B cell (primary cell): ENCODE measurements at regions not wholly inside any gene's neighbourhood (a gene's known extent, or its start where the extent isn't known, plus 50 kb on each side); places are given as distances from the start of the nearest gene placed in this dataset.

ENCODE experiments used
- ATAC-seq: fragments of 200-7000 bp; cut with Tn5 transposase; one replicate; pipeline ENCODE4 v1.10.0; 2021; ENCODE audit warnings: low read depth, mild to moderate bottlenecking, moderate number of reproducible peaks, moderate library complexity
- CTCF ChIA-PET: fragments of 350-600 bp; sonication (Branson Sonifier 250); formaldehyde crosslinking; loops from one replicate; lab custom pipeline; 2021; ENCODE audit warnings: antibody characterized with exemption, inconsistent platforms; lab: Charles Lee
- POLR2A ChIA-PET: fragments of 350-600 bp; sonication (Branson Sonifier 250); formaldehyde crosslinking; loops from one replicate; lab custom pipeline; 2021; ENCODE audit warnings: antibody characterized with exemption; lab: Charles Lee
- DNase-seq: peaks from one replicate; pipeline ENCODE4 v3.0.0; 2013
- H2AFZ ChIP-seq: 2 replicates; pipeline ENCODE4 v1.6.1; 2012; ENCODE audit warnings: mild to moderate bottlenecking, low read depth, low read length; ENCODE audit not compliant: insufficient read depth, poor library complexity, severe bottlenecking
- H3K27ac ChIP-seq, 2 donors: 1 replicate in 1 of 2; 2 replicates in 1 of 2; pipeline ENCODE4 v1.5.1; 2012 to 2013; ENCODE audit warnings: low read length in 2 of 2, mild to moderate bottlenecking in 2 of 2, moderate library complexity in 1 of 2
- H3K27me3 ChIP-seq, 4 experiments: fragments of 200-600 bp in 1 of 4; sonication (generic) in 1 of 4; replicated peaks in 1 of 4; 1 replicate in 2 of 4; 2 replicates in 2 of 4; pipeline versions ENCODE4 v1.6.1 to v1.7.0; 2013 to 2016; ENCODE audit warnings: low read length in 3 of 4, mild to moderate bottlenecking in 2 of 4, mixed read lengths in 1 of 4, moderate library complexity in 1 of 4; ENCODE audit not compliant: insufficient read depth in 4 of 4, control insufficient read depth in 3 of 4; ENCODE audit errors: control extremely low read depth in 1 of 4
- H3K36me3 ChIP-seq, 2 experiments: replicated peaks in 1 of 2; 1 replicate in 1 of 2; 2 replicates in 1 of 2; pipeline versions ENCODE4 v1.6.1 to v1.7.1; 2013; ENCODE audit warnings: low read length in 1 of 2; ENCODE audit not compliant: insufficient read depth in 2 of 2, control insufficient read depth in 1 of 2; ENCODE audit errors: control extremely low read depth in 1 of 2, extremely low read depth in 1 of 2
- H3K4me1 ChIP-seq, 2 donors: fragments of 200-600 bp in 1 of 2; sonication (generic) in 1 of 2; 1 replicate in 1 of 2; 2 replicates in 1 of 2; pipeline versions ENCODE4 v1.5.1 to v1.6.1; 2013 to 2017; ENCODE audit warnings: low read length in 2 of 2; ENCODE audit not compliant: control insufficient read depth in 2 of 2, insufficient read depth in 2 of 2
- H3K4me2 ChIP-seq: replicated peaks from 2 replicates; pipeline ENCODE3; 2012; ENCODE audit warnings: mild to moderate bottlenecking, low read depth, low read length; ENCODE audit not compliant: poor library complexity, severe bottlenecking
- H3K4me3 ChIP-seq, 5 experiments: fragments of 200-600 bp in 1 of 5; sonication (generic) in 1 of 5; 1 replicate in 3 of 5; 2 replicates in 2 of 5; pipeline versions ENCODE4 v1.5.1 to v1.7.0; 2011 to 2016; ENCODE audit warnings: low read length in 4 of 5, mild to moderate bottlenecking in 4 of 5, low read depth in 2 of 5, control low read depth in 1 of 5, moderate library complexity in 1 of 5; ENCODE audit not compliant: insufficient read depth in 1 of 5; ENCODE audit errors: control extremely low read depth in 1 of 5, extremely low read depth in 1 of 5
- H3K79me2 ChIP-seq: fragments of 200-600 bp; sonication (generic); one replicate; pipeline ENCODE4 v1.6.0; 2016; ENCODE audit warnings: low read length; ENCODE audit not compliant: control insufficient read depth, insufficient read depth
- H3K9ac ChIP-seq: fragments of 200-600 bp; sonication (generic); 2 replicates; pipeline ENCODE4 v1.6.1; 2017; ENCODE audit warnings: mild to moderate bottlenecking, low read length, moderate library complexity
- H3K9me3 ChIP-seq, 3 donors: one replicate each; pipeline versions ENCODE4 v1.6.1 to v1.7.1; 2013; ENCODE audit warnings: low read length in 2 of 3; ENCODE audit not compliant: control insufficient read depth in 2 of 3, insufficient read depth in 1 of 3; ENCODE audit errors: control extremely low read depth in 1 of 3
- H4K20me1 ChIP-seq: 2 replicates; pipeline ENCODE4 v1.6.0; 2012; ENCODE audit warnings: mild to moderate bottlenecking, low read length; ENCODE audit not compliant: insufficient read depth, control insufficient read depth, poor library complexity, severe bottlenecking
- H3K27ac Mint-ChIP-seq: one replicate; pipeline ENCODE4 v1.8.0; 2021; ENCODE audit warnings: mixed read lengths
- H3K27me3 Mint-ChIP-seq: one replicate; pipeline ENCODE4 v1.8.0; 2021; ENCODE audit warnings: mixed read lengths
- H3K4me1 Mint-ChIP-seq: one replicate; pipeline ENCODE4 v1.8.0; 2021; ENCODE audit warnings: mixed read lengths
- H3K4me3 Mint-ChIP-seq: one replicate; pipeline ENCODE4 v1.8.0; 2021; ENCODE audit warnings: mixed read lengths
- H3K9me3 Mint-ChIP-seq: one replicate; pipeline ENCODE4 v1.8.0; 2022; ENCODE audit warnings: mixed read lengths; ENCODE audit not compliant: insufficient read depth
- CTCF ChIP-seq: fragments of 200-600 bp; IDR thresholded peaks from one replicate; pipeline ENCODE4 v1.8.0; 2022; ENCODE audit warnings: antibody characterized with exemption, mild to moderate bottlenecking
- EZH2 ChIP-seq: IDR thresholded peaks from 2 replicates; pipeline ENCODE4 v1.6.1; 2012; ENCODE audit warnings: borderline replicate concordance, low read depth, mild to moderate bottlenecking, moderate library complexity, low read length; ENCODE audit not compliant: insufficient read depth, poor library complexity, severe bottlenecking
- WGBS: methylation state at CpG from one replicate; pipeline ENCODE4 v1.1.5; 2013; ENCODE audit warnings: missing lambda C conversion rate; ENCODE audit not compliant: insufficient coverage; 5-methylcytosine and 5-hydroxymethylcytosine counted together
- intact Hi-C: fragments of 100-400 bp; cut with micrococcal nuclease; formaldehyde crosslinking; loops from one replicate; pipeline ENCODE4 v1.10.0; 2022

DNA sequence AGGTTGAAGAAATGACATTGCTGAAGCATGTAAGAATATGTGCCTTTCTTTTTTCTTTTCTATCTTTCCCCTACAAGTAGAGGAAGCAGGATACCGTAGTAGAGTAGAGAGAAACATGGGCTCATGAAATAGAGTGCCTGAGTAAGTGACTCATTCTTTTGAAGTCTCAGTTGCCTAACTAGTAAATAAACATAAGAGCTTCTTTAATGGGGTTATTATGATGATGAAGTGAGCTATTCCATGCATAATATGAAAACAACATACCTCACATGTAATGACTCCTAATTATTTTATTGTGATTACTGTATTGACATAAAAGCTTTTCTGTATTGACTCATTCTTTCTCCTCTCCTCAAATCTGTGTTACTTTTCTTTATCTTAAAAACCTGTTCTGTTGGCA is 1538.2 kb downstream of the TECRL start:
- Mint-ChIP-seq H3K27ac (no peak overlapping the region), H3K9me3 (no peaks in the 10 kb centered on the region), H3K27me3 (no peaks in the 10 kb centered on the region), H3K4me1 (no peaks in the 10 kb centered on the region), H3K4me3 (no peak overlapping the region)
- Histone ChIP-seq H3K9me3 (peaks cover 0 to 4% (median 1%) of the 10 kb centered on the region in 3 donors), H3K79me2 (no peaks in the 10 kb centered on the region), H4K20me1 (no peaks in the 10 kb centered on the region), H2AFZ (no peak overlapping the region), H3K9ac (no peak overlapping the region), H3K27me3 (no peaks in the 10 kb centered on the region), H3K4me3 (no peak overlapping the region), H3K36me3 (no peaks in the 10 kb centered on the region), H3K27ac (no peak overlapping the region), H3K4me1 (no peaks in the 10 kb centered on the region), H3K4me2 (no peak overlapping the region)
- ChIA-PET CTCF (no interaction called here), POLR2A (no interaction called here)
- ATAC-seq (no peak), DNase-seq (no peak)
- no CpG with 5 or more reads among the region's 1 CpG for WGBS
- no peak for TF ChIP-seq CTCF
- no peak for TF ChIP-seq EZH2
- intact Hi-C loops: no loop called here

GRCh38 chr4:62870451-62870850 is 1538.8 kb downstream of the TECRL start:
- Histone ChIP-seq H3K9me3 (peaks cover 0 to 4% (median 1%) of the 10 kb centered on the region in 3 donors), H3K4me2 (no peak overlapping the region), H2AFZ (no peak overlapping the region), H3K27ac (no peak overlapping the region), H3K9ac (no peak overlapping the region), H3K79me2 (no peaks in the 10 kb centered on the region), H3K36me3 (no peaks in the 10 kb centered on the region), H3K27me3 (no peaks in the 10 kb centered on the region), H3K4me1 (no peaks in the 10 kb centered on the region), H3K4me3 (no peak overlapping the region), H4K20me1 (no peaks in the 10 kb centered on the region)
- ATAC-seq (no peak), DNase-seq (no peak)
- WGBS: no CpG with 5 or more reads among the region's 3 CpGs
- Mint-ChIP-seq H3K9me3 (no peaks in the 10 kb centered on the region), H3K27me3 (no peaks in the 10 kb centered on the region), H3K27ac (no peak overlapping the region), H3K4me3 (no peak overlapping the region), H3K4me1 (no peaks in the 10 kb centered on the region)
- TF ChIP-seq CTCF (no peak), EZH2 (no peak)
- ChIA-PET POLR2A (no interaction called here), CTCF (no interaction called here)
- intact Hi-C loops: no loop called here
